Activated CD4-positive, CD25-positive, alpha-beta regulatory T cell treated with anti-CD3 and anti-CD28 coated beads, Interleukin-2, amount 50 U/mL, for 24 hours (primary cell): ENCODE measurements at regions not wholly inside any gene's neighbourhood (a gene's known extent, or its start where the extent isn't known, plus 50 kb on each side); places are given as distances from the start of the nearest gene placed in this dataset.

ENCODE experiments used
- ATAC-seq, 2 donors: fragments of 150-1000 bp; cut with Tn5 transposase; one replicate each; pipeline ENCODE4 v1.10.0; 2021; ENCODE audit warnings: mild to moderate bottlenecking in 1 of 2, moderate library complexity in 1 of 2

- ATAC-seq, result no peak
Observed at GRCh38 chr10:59595593-59595992, 114.1 kb downstream of the SLC16A9 start.

GRCh38 chr10:59593768-59594167, 115.9 kb downstream of the SLC16A9 start:
- ATAC-seq, result no peak

DNA sequence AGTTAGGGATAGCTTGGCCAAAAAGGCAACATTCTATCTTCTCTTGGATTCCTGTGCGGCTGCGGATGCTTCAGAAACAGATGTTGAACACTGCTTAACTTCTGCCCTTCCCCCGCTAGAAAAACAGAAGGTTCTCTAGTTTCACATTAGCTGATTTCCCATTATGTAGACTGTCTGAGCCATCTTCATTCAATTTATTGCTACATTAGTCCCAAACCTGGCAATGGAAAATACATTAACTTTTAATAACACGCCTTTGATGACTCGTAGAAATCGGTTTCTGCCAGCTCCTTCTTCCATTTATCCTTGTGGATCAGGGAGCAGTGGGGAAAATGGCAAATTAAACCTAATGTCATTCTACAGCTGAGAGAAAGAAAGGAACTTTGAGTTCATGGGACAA, 119.9 kb downstream of the SLC16A9 start:
- ATAC-seq, result no peak

DNA sequence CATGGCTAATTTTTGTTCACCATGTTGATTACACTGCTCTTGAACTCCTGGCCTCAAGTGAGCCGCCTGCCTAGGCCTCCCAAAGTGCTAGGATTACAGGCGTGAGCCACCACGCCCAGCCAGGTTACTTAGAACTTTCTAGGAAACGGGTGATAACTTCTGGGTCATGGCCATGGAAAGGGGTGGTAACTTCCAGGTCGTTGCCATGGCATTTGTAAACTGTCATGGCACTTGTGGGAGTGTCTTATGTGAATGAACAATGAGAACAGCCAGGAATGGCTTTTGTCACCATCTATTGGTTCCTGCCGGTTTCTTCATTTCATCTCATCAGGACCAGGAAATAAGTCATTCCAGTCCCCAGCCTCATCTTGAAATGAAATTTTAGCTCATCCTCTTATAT, 120.9 kb downstream of the SLC16A9 start:
- ATAC-seq, result no peak

- ATAC-seq, result no peak
Observed at GRCh38 chr10:59587756-59588140, 121.9 kb downstream of the SLC16A9 start.

- no peak for ATAC-seq
Observed at GRCh38 chr10:59587083-59587755, 122.4 kb downstream of the SLC16A9 start.

DNA sequence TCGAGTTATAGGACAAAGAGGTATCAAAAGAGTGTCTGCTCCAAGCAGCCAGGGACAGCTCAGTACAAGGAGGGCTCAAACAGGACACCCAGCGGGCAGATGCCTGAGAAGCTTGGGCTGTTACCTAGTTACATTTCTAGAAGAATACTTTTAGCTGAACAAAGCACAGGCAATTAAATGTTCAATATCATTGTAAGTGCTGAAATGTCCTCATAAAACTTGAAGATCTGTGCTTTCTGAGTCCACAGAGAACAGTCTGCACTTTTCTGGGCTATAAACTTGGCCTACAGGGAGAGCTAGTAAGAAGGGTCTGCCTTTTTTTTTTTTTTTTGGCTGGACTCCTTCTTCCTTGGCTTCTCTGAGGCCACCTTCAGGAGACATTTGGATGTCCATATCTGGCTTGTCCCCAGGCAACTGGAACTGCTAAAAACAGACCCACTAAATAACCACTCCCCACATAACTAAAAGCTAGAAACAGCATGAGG, 123.2 kb downstream of the SLC16A9 start:
- ATAC-seq, result no peak

DNA sequence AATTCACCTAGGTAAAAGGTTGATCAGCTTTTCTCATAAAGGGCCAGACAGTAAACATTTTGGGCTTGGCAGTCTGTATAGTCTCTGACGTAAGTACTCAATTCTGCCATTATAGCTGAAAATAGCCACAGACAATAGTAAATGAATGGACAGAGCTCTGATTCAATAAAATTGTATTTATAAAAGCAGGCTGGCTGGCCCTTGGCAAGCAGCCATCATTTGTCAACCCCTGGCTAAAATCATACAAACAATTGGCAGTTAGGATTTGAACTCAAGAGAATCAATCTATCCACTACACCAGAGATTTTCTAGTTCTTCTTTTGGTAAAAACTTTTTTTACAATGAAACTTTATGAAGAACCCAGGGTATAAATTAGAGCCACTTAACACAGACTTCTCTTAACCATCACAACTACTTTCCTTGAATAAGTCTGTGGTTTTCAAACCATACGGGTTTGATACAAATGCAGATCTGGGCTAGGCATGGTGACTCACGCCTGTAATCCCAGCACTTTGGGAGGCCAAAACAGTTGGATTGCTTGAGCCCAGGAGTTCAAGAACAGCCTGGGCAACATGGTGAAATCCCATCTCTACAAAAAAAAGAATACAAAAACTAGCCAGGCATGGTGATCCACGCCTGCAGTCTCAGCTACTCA, 124.5 kb downstream of the SLC16A9 start:
- ATAC-seq, result no peak

DNA sequence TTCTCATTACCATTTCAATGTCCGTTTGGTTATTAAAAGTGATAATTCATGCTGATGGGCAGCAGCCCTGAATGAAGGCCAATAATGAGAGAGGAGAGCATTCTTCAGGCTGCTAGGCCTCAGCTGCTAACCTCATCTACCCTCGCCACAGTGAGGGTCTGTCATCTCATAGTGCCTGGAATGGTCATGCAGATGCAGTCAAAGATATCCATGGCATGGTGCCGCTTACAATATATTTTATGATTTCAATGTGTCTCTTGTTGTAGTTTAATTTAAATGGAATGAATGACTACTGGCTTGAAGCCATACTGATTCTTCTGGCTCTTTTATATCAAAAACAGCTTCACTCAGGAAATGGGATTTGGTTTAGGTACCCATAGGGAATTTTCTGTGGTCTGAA, 126.9 kb downstream of the SLC16A9 start:
- ATAC-seq, result no peak

GRCh38 chr10:59582058-59582457, 127.6 kb downstream of the SLC16A9 start:
- ATAC-seq, result no peak

GRCh38 chr10:59580026-59580863, 129.4 kb downstream of the SLC16A9 start:
- no peak for ATAC-seq

- ATAC-seq, result no peak
Observed at GRCh38 chr10:59578741-59579140, 130.9 kb downstream of the SLC16A9 start.

GRCh38 chr10:59577984-59578383, 131.7 kb downstream of the SLC16A9 start:
- no peak for ATAC-seq

GRCh38 chr10:59575269-59575668, 134.4 kb downstream of the SLC16A9 start:
- no peak for ATAC-seq

- no peak for ATAC-seq
Observed at GRCh38 chr10:59563531-59563930, 146.1 kb downstream of the SLC16A9 start.

DNA sequence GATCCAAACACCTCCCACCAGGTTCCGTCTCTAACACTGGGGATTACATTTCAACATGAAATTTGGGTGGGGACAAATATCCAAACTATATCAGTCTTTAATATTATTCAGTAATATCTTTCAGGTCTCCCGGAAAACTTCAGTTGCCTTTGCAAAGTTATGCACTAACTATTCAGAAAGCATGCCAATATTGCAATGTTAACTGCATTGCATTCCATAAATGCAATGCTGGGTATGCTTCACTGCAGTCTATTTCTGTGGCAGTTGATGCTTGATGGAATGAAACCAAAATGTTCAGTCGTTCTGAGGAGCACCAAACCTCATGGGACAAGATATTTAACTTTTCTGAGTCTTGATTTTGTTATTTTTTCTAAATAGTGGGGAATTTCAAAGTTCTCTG, 147.5 kb downstream of the SLC16A9 start:
- no peak for ATAC-seq

DNA sequence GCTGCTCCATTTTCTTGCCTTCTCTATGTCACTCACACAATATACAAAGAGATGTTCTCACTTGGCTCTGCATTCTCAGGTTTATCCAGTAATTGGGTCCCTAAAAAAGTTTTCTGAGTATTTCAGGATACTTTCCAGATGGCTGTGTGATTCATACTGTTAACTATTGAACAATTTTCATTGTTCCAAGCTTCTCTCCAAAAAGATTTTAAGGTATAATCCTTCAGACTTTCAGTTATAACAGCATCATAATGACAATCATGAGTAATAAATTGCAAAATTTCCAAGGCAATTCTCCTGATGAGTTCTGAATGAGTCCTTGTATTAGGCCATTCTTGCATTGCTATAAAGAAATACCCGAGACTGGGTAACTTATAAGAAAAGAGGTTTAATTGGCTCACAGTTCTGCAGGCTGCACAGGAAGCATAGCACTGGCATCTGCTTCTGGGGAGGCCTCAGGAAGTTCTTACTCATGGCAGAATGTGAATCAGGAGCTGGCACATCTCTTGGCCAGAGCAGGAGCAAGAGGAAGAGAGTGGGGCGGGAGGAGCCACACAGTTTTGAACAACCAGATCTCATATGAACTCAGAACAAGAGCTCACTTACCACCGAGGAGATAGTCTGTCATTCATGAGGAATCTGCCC, 148.1 kb downstream of the SLC16A9 start:
- ATAC-seq, result no peak

GRCh38 chr10:59560990-59561389, 148.7 kb downstream of the SLC16A9 start:
- ATAC-seq, result no peak

- no peak for ATAC-seq
Observed at GRCh38 chr10:59560161-59560560, 149.5 kb downstream of the SLC16A9 start.

DNA sequence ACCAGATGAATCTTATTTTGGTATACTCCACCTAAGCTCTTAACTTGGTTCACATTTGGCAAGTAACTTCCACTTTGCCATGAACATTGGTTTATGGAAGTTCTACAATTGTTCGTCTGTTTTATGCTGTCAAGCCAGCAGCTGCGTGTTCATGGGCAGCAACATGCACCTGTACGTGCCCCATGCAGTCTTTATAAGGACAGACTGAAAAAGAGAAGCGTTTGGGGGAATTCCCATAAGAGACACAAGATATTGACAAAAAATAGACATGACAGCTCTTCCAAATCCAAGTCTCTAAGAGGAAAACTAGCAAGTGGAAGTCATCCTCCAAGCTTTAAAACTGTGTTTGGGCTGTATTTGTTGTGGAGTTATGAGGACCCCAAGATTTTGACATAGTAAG, 151.6 kb downstream of the SLC16A9 start:
- ATAC-seq, result no peak

DNA sequence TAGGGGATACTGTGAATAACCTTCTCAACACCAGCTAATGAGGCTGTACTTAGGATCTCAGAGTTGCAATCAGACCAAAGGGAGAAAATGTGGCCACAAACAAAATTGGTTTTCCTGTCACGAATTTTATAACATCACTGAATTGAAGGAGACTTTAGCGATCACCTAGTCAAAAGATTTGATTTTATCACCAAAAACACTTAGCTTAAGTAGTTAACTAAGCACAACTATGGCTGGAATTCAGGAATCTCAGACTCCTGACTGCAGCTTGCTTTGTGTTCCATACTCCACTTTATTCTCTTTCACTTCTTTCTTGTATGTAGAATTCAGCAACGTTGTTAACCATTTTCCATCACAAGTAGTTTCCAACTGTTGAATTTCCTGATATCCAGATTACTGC, 152.0 kb downstream of the SLC16A9 start:
- no peak for ATAC-seq

DNA sequence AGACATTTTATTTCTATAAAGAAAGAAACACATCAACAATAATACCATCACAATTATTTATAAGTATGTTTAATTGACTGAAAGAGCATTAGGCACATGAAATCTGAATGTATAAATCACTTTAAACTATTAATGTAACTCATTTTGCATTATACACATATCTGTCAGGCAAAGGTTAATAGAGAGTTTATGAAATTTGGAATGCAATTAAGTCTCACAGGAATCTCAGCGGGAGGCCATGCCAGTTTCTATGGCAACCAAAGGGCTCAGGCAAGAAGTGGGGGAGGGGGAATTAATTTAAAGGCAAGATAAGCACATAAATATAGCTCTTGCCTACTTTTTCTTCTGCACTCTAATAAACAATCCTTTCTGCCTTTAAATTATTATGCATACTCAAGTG, 152.6 kb downstream of the SLC16A9 start:
- no peak for ATAC-seq
